ENCODE measurements at regions not wholly inside any gene's neighbourhood (a gene's known extent, or its start where the extent isn't known, plus 50 kb on each side); places are given as distances from the start of the nearest gene placed in this dataset.

DNA sequence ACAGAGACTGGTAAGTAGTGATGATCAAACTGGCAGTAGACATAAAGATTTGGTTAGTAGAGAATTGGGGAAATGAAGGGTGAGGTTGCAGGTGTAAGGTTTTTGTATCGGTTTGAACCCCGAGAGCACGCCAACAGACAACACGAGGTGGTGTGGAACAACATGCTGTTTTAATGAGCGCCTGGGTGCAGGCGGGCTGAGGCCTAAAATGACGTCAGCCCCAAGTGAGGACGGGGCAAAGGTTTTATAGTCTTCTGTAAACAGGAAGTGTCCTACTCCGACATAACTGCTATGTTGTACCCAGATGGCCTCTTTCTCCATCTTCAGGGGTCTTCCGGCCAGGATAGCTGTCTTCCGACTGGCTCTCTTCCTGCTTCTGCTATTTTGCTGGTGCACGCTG is 178.8 kb downstream of the HHIPL2 start:
- DNase-seq = no peak

DNA sequence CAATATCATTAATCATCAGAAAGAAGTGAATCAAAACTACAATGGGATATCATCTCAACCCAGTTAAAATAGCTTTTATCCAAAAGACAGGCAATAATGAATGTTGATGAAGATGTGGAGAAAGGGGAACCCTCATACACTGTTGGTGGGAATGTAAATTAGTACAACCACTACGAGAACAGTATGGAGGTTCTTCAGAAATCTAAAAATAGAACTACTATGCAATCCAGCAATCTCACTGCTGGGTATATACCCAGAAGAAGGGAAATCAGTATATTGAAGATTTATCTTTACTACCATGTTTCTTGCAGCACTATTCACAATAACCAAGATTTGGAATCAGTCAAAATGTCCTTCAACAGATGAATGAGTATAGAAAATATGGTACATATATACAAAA is 189.8 kb downstream of the HHIPL2 start:
- no peak for DNase-seq

- DNase-seq = no peak
These were observed 190.7 kb downstream of the HHIPL2 start for GRCh38 chr1:222357252-222357651.

GRCh38 chr1:222347627-222348026 is 200.3 kb downstream of the HHIPL2 start:
- no peak for DNase-seq

DNA sequence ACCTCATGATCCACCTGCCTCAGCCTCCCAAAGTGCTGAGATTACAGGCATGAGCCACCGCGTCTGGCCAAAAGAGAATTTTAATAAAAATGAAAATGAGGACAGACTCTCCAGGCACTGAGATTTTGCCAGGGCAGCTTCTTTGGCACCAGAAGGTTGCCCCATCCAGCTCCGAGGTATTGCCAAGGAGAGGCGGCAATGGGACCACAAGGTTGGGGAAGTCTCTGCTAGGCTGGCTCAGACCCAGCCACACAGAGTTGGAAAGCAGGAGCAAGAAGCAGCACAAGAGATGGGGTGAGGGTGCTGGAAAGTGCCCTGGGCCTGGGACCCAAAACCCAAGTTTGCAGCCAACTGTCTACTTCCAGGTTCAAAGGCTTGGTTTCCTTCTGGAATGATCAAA is 200.9 kb downstream of the HHIPL2 start:
- DNase-seq = no peak

DNA sequence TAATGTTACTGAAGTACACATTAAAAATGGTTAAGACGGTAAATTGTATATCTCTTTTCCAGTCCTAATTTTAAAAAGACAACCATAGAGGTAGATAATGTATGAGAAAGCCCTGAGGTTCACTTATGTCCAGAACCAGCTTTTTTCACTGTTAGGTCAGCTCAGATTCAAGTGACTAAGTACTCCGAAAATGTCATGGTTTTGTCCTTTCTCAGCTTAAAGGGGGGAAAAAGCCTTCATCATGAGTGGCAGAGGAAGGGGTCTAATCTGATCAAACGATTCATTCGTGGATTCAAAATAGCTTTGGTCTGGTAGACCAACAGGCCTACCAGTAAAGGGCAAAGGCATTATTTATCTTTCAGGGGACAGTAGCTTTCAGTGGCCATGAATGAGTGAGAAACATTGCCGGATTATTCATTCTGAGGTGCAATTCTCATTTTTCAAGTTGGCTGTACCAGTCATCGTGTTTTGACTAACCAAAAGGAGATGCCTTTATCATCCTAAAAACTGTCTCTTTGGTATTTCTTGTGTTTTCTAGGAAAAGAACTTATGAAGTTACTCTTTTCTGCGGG is 208.4 kb downstream of the HHIPL2 start:
- DNase-seq = no peak

DNA sequence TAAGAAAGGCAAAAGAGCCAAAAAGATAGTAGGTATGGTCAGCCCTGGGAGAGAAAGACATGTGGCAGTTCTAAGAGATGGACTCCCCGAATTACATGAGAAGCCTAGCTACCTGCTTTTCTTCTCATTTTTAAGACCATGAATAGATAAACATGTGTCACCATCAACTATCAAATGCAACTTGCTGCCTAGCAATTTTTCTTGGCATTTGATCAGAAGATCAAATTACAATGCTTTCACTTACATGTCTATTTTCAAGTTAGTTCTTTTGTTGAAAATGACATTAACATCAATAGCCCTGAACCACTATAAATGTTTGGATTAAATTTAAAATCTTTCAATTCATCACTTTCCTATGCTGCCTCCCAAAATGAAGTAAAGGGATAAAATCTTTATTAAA is 212.3 kb downstream of the HHIPL2 start:
- DNase-seq = no peak

DNA sequence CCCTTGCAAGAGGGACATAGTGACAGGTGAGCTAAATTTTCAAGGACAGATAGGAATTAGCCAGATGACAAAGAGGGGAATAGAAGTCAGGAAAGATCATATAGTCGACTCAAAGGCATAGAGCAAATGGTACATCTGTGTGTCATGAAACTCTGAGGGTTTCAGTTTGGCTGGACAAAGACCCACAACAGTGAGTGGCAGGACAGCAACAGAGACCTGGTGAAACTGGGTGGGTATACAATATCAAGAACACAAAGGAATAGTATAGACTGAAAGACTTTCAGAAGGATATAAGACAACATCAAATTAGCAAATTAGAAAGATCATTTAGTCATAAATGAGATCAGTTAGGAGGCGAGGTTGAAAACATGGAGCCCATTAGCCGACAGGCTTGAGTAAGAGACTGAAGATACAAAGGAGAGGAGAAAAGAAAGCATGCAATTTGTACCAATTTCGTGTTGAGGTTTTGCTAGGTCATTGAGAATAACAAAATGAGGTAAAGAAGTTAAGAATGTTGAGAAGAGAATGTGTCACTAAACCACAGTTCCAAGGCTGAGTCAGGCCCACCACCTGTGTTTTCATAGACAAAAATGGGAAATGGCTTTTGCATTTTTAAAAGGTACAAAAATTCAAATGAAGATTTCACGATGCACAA is 213.8 kb downstream of the HHIPL2 start:
- DNase-seq = no peak

DNA sequence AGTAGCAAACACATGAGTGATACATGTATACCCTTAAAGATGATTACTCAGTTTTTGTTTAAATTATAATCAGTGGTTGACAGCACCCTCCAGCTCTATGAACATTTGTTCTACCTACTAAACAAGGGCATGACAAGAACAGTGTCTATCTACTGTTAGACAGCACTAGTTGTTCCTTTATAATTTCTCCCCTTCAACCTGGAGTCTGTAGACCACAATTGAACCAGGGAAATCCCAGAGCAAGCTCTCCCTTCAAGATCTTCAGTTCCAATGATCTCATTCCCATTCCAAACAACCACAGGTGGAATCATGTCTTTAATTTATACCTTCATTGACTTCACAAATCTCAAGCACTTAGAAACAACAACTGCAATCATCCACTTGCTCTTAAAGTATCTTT is 216.1 kb downstream of the HHIPL2 start:
- no peak for DNase-seq

DNA sequence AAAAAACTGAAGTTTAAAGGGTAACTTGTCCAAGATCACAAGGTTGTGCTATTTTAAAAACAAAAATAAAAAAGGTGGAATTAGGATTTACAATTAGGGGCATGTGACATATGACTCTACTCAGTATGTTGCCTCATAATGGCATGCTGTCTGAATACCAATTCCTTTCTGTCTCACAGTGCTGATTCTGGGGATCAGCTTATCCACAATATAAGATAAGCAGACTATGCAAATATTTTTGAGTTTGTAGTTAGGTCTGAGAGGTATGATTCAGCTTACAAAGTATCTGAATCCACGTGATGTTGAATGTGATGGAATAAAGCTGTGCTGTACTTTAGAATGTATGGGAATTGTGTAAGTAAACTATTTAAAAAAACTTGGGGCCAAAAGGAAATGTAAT is 216.6 kb downstream of the HHIPL2 start:
- no peak for DNase-seq

DNA sequence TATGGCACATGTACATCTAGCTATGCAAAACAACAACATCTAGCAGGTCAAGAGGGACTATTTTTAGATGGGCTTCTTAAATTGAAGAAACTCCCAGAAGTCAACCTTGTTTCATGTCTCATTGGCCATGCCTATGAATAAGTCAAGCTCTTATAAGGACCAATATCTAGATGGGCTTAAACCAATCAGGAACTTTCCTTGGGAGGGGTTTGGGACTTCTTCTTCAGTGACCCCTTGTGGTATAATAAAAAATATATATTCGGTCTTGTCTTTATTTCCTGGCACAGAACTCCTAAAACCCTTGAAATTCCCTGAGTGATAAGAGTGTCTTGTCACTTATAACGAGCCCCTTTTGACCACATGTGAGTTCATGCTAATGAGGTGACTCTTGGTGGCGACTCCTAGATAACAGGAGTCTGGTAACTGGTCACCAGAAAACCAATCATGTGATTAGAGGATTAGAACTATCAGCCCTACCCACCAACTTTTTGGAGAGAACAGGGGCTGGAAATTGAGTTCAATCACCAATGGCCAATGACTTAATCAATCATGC is 218.3 kb downstream of the HHIPL2 start:
- no peak for DNase-seq

DNA sequence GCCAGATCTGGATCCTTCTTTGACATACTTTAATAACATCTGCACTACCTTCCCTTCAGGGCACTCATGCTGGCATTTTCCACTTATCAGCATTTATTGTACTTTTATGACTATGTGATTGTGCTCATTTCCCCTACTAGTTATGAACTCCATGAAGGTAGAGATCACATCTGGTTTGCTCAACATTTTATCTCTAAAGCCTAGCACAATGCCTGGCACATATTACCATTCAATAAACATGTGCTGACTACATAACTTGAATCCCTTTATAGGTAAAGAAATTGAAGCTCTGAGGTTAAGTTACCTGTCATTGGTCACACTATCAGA is 221.2 kb downstream of the HHIPL2 start:
- no peak for DNase-seq

DNA sequence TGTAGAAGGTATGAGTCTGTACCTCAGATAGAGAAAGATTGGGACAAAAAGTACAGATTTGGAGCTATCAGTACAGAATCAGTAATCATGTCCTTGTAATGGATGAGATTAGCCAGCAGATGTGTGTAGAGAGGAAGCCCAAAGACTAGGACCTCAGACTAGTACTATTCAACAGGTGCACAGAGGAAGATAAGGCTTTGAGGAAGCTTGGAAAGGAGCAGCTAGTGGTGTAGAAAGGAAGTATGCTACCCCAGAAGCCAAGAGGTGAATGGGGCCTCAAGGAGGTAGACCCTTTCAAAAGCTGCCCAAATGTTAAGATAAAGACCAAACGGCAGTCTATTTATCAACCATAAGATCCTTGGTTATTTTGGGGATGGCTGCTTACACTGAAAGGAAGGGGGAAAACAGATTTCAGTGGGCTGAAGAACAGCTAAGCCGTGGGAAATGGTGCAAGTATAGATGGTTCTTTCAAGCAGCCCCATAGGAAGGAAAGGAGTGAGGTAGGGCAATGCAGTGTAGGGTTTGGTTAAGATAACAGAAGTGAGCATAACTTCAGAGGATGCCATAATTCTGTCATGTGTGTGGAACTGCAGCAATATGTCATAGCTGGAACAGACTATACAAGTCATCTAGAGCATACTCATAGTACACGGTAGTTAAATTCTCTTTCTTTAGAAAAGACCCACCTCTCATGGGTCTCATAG is 221.7 kb downstream of the HHIPL2 start:
- no peak for DNase-seq

GRCh38 chr1:222325506-222325905 is 222.4 kb downstream of the HHIPL2 start:
- DNase-seq = no peak

DNA sequence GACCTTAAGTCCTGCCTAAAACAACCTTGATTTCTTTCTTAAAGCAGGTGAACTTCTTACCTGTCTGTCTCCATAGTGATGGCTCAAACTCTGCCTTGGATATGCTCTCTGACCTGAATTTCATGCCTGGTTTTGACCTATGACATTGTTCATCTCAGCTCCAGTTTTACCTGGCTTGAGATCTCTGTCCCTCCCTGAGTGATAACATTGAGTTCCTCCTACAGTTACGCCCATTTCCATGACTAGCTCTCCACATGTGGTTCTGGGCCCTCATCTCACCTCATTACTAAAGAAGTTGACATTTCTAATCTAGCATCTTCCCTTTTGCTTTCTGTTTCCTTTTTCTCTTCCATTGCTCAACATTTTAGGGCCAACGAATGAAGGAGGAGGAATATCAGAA is 233.1 kb downstream of the HHIPL2 start:
- no peak for DNase-seq

DNA sequence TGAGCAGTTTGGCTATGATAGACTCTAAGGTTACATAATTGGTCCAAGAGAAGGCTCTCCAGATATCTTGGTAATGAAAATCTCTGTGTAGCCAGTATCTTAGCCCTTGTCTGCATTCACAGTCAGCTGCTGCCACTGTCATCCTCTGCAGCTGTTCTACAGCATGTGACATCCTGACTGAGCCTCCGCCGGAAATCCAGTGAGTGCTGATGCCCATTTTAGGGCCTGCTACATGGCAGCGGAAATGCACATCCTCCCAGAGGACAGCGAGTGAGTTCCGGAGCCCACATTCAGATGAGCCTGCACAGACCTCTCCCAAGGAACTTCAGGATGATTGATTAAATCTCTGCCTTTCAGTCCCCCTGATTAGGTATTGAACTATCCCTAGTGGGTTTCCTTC is 237.1 kb downstream of the HHIPL2 start:
- DNase-seq = peak; percentile 7

DNA sequence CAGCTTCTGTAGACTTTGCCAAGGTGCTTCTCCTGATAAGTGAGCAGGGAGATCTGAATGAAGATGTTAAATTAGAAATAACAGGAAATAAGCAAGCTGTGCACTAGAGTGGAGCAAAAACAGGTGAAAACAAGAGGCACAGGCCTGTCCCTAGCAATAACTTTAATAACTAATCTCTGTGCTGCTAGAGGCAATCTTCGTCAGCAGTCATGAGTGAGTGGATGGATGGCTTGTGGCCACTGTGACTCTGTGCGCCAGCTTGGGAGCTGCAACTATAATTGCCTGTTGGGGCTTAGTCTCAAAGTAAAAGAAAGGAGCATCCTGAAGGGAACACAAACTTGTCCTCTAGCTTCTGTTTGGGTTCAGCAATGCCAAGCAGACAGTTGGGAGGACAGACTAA is 240.3 kb downstream of the HHIPL2 start:
- no peak for DNase-seq

DNA sequence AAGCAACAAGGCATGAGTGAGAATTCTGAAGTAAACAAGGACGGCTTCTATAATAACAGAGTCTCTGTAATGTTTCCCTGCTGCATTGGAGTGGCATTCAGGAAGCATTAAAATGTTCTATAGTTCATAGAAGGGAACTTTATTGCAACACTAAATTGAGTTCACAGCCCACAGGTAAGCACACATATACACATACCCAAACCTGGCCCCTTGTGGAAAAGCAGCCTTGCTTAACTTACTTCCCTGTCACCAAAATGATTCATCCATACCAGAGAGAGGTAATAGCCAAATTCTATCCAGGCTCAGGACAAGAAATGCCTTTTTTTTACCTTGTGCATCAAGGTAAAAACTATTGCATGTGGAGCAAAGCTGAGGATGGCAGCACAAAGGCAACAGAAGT is 241.4 kb downstream of the HHIPL2 start:
- no peak for DNase-seq

- no peak for DNase-seq
These were observed 241.9 kb downstream of the HHIPL2 start for GRCh38 chr1:222306011-222306410.

DNA sequence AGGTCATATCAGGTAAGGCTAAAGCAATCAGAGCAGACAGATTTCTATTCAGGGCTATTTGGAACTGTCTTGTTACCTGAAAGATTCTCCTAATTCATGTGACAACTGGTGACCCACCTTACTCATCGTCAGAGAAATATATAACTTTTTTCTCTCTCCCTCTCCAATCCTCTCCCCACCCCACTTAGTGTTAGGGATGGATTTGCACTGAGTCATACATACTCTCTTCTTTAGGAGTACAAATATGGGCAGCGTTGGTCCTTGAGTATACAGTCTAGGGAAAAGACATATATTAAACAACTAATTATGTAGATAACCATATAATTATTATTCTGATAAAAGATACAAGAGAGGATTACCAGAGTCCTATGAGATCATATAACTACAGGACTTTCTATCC is 246.3 kb downstream of the HHIPL2 start:
- DNase-seq = no peak

GRCh38 chr1:222299524-222299923 is 248.4 kb downstream of the HHIPL2 start:
- DNase-seq = no peak

DNA sequence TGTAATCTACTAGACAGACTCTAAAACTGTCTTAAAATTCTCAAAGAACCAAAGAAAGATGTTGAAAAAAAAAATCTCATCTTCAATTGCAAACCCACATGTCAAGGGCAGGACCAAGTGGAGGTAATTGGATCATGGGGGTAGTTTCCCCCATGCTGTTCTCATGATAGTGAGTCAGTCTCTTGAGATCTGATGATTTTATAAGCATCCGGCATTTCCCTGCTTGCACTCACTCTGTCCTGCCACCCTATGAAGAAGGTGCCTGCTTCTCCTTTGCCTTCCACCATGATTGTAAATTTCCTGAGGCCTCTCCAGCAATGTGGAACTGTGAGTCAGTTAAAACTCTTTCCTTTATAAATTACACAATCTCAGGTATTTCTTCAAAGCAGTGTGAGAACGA is 257.0 kb downstream of the HHIPL2 start:
- DNase-seq = no peak

- no peak for DNase-seq
These were observed 259.9 kb downstream of the HHIPL2 start for GRCh38 chr1:222288053-222288452.

DNA sequence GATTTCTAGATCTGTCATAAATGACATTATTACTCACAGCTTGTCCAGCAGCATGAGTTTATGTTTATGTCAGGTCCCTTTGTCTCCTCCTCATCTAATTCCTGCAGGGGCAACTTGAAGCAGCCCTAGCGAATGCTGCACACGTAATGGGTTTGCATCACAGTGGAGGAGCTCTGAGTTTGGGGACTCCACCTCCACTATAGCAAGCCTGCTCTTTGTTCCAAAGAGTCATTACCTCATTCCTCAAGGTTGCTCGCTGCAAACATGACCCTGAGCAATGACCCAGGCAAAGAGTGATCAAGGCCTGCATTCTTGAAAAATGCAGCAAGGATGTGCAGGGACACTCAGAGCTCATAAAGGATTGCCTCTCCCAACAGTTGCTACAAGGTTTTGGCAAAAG is 261.9 kb downstream of the HHIPL2 start:
- DNase-seq = no peak
